ENCODE measurements at regions not wholly inside any gene's neighbourhood (a gene's known extent, or its start where the extent isn't known, plus 50 kb on each side); places are given as distances from the start of the nearest gene placed in this dataset.

GRCh38 chr3:34237946-34238345 lies 439.5 kb downstream of the PDCD6IP start:
- peak; percentile 35 for DNase-seq (ENCODE audit: low read depth)

GRCh38 chr3:34238407-34238806 lies 440.0 kb downstream of the PDCD6IP start:
- no peak for DNase-seq (ENCODE audit: low read depth)

GRCh38 chr3:34239287-34239686 lies 440.9 kb downstream of the PDCD6IP start:
- DNase-seq (ENCODE audit: low read depth) = no peak

GRCh38 chr3:34239875-34240274 lies 441.4 kb downstream of the PDCD6IP start:
- no peak for DNase-seq (ENCODE audit: low read depth)

GRCh38 chr3:34247401-34247800 lies 449.0 kb downstream of the PDCD6IP start:
- no peak for DNase-seq (ENCODE audit: low read depth)

- DNase-seq (ENCODE audit: low read depth) = no peak
These were observed 449.9 kb downstream of the PDCD6IP start for GRCh38 chr3:34248352-34248751.

- DNase-seq (ENCODE audit: low read depth) = no peak
These were observed 455.9 kb downstream of the PDCD6IP start for GRCh38 chr3:34254285-34254684.

- no peak for DNase-seq (ENCODE audit: low read depth)
These were observed 457.6 kb downstream of the PDCD6IP start for GRCh38 chr3:34256021-34256420.

GRCh38 chr3:34256791-34257190 lies 458.4 kb downstream of the PDCD6IP start:
- no peak for DNase-seq (ENCODE audit: low read depth)

GRCh38 chr3:34258271-34258998 lies 460.0 kb downstream of the PDCD6IP start:
- no peak for DNase-seq (ENCODE audit: low read depth)

- DNase-seq (ENCODE audit: low read depth) = peak; percentile 74
These were observed 462.0 kb downstream of the PDCD6IP start for GRCh38 chr3:34260271-34261000.

GRCh38 chr3:34261001-34261385 lies 462.6 kb downstream of the PDCD6IP start:
- DNase-seq (ENCODE audit: low read depth) = peak; percentile 24

- peak; percentile 18 for DNase-seq (ENCODE audit: low read depth)
These were observed 464.7 kb downstream of the PDCD6IP start for GRCh38 chr3:34263101-34263621.

GRCh38 chr3:34264337-34265041 lies 466.1 kb downstream of the PDCD6IP start:
- DNase-seq (ENCODE audit: low read depth) = no peak

- DNase-seq (ENCODE audit: low read depth) = no peak
These were observed 468.7 kb downstream of the PDCD6IP start for GRCh38 chr3:34267088-34267487.

GRCh38 chr3:34268032-34268709 lies 469.7 kb downstream of the PDCD6IP start:
- DNase-seq (ENCODE audit: low read depth) = peak; percentile 44

GRCh38 chr3:34275811-34276210 lies 477.4 kb downstream of the PDCD6IP start:
- DNase-seq (ENCODE audit: low read depth) = no peak

- DNase-seq (ENCODE audit: low read depth) = no peak
These were observed 477.9 kb downstream of the PDCD6IP start for GRCh38 chr3:34276342-34276741.

GRCh38 chr3:34277110-34277509 lies 478.7 kb downstream of the PDCD6IP start:
- DNase-seq (ENCODE audit: low read depth) = no peak

- DNase-seq (ENCODE audit: low read depth) = no peak
These were observed 481.5 kb downstream of the PDCD6IP start for GRCh38 chr3:34279901-34280300.

- DNase-seq (ENCODE audit: low read depth) = no peak
These were observed 485.3 kb downstream of the PDCD6IP start for GRCh38 chr3:34283751-34284150.
